ENCODE measurements at regions not wholly inside any gene's neighbourhood (a gene's known extent, or its start where the extent isn't known, plus 50 kb on each side); places are given as distances from the start of the nearest gene placed in this dataset.

- no peak for DNase-seq
- Histone ChIP-seq H3K27ac (ENCODE audit: low read depth in 1 of 2, low read length in 1 of 2) (no peak overlapping the region), H3K4me3 (no peak overlapping the region), H3K9ac (ENCODE audit: insufficient read depth in 1 of 2, low read length in 2 of 2) (no peak overlapping the region), H3K4me1 (ENCODE audit: control insufficient read depth in 5 of 5, insufficient read depth in 5 of 5, low read length in 5 of 5) (no peaks in the 10 kb centered on the region), H3K27me3 (ENCODE audit: control insufficient read depth in 3 of 3, insufficient read depth in 3 of 3, low read length in 2 of 3) (no peaks in the 10 kb centered on the region), H3K36me3 (ENCODE audit: control insufficient read depth in 4 of 4, insufficient read depth in 4 of 4, low read length in 4 of 4) (no peaks in the 10 kb centered on the region), H3K9me3 (ENCODE audit: control insufficient read depth in 4 of 4, insufficient read depth in 3 of 4, low read length in 3 of 4) (peaks cover 0 to 2% (median under 1%) of the 10 kb centered on the region in 4 donors)
- WGBS, 2 donors = 92 to 94% methylated on average over 4 of the region's 4 CpGs
- no peak for TF ChIP-seq CTCF (IDR thresholded peaks at IDR 0.05; ENCODE audit: control extremely low read depth, extremely low read depth)
- ATAC-seq (ENCODE audit: insufficient read depth, low FRiP score) = no peak
Measured at GRCh38 chr15:61784734-61785133, 275.5 kb downstream of the VPS13C start.

DNA sequence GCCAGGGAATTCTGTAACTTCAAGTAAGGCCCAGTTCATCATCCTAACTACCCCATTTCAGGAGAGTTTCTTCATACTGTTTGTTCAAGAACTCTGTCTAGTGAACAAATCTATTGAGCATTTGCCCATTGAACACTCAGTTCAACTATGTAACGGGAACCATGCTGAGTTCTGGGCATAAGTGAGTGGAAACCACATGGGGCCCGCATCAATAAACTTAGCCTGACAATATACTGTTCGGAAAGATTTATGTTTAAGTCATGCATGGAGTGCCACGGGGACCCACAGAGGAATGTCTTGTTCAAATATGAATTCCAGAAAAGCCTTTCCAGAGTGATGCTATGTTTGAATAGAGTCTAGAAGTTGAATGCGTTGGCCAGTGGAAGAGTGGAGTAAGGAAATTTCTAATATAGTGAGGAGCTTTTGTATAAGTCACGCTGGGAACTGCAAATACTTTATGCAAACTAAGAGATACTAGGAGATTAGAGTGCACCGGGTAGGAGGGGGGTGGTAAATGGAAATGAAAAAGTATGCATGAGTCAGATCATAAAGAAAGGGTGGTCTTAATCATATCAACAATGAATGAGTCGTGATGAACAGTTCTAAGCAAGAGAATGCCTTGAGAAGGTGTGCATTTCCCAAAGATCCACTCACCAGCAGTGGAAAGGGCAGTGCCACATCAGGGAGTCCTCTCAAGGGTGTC, 279.8 kb downstream of the VPS13C start:
- Histone ChIP-seq H3K27me3 (ENCODE audit: control insufficient read depth in 3 of 3, insufficient read depth in 3 of 3, low read length in 2 of 3) (no peaks in the 10 kb centered on the region), H3K9ac (ENCODE audit: insufficient read depth in 1 of 2, low read length in 2 of 2) (no peak overlapping the region), H3K27ac (ENCODE audit: low read depth in 1 of 2, low read length in 1 of 2) (no peak overlapping the region), H3K4me1 (ENCODE audit: control insufficient read depth in 5 of 5, insufficient read depth in 5 of 5, low read length in 5 of 5) (no peaks in the 10 kb centered on the region), H3K36me3 (ENCODE audit: control insufficient read depth in 4 of 4, insufficient read depth in 4 of 4, low read length in 4 of 4) (no peaks in the 10 kb centered on the region), H3K4me3 (no peak overlapping the region), H3K9me3 (ENCODE audit: control insufficient read depth in 4 of 4, insufficient read depth in 3 of 4, low read length in 3 of 4) (no peaks in the 10 kb centered on the region)
- ATAC-seq (ENCODE audit: insufficient read depth, low FRiP score) = no peak
- no peak for TF ChIP-seq CTCF (IDR thresholded peaks at IDR 0.05; ENCODE audit: control extremely low read depth, extremely low read depth)
- WGBS, 2 donors = 71 to 82% methylated on average over 8 of the region's 8 CpGs
- no peak for DNase-seq

GRCh38 chr15:61777689-61778088, 282.6 kb downstream of the VPS13C start:
- WGBS, 2 donors = 57 to 75% methylated on average over 4 of the region's 4 CpGs
- no peaks in the 10 kb centered on the region for H3K4me1 ChIP-seq (ENCODE audit: control insufficient read depth in 5 of 5, insufficient read depth in 5 of 5, low read length in 5 of 5)
- no peak overlapping the region for H3K9ac ChIP-seq (ENCODE audit: insufficient read depth in 1 of 2, low read length in 2 of 2)
- H3K9me3 ChIP-seq (ENCODE audit: control insufficient read depth in 4 of 4, insufficient read depth in 3 of 4, low read length in 3 of 4) = no peaks in the 10 kb centered on the region
- ATAC-seq (ENCODE audit: insufficient read depth, low FRiP score) (no peak), DNase-seq (no peak)
- TF ChIP-seq CTCF (IDR thresholded peaks at IDR 0.05; ENCODE audit: control extremely low read depth, extremely low read depth) = no peak
- no peaks in the 10 kb centered on the region for H3K27me3 ChIP-seq (ENCODE audit: control insufficient read depth in 3 of 3, insufficient read depth in 3 of 3, low read length in 2 of 3)
- H3K36me3 ChIP-seq (ENCODE audit: control insufficient read depth in 4 of 4, insufficient read depth in 4 of 4, low read length in 4 of 4) = no peaks in the 10 kb centered on the region
- no peak overlapping the region for H3K4me3 ChIP-seq
- no peak overlapping the region for H3K27ac ChIP-seq (ENCODE audit: low read depth in 1 of 2, low read length in 1 of 2)

- ATAC-seq (ENCODE audit: insufficient read depth, low FRiP score) = no peak
- no peaks in the 10 kb centered on the region for H3K4me1 ChIP-seq (ENCODE audit: control insufficient read depth in 5 of 5, insufficient read depth in 5 of 5, low read length in 5 of 5)
- no peak for TF ChIP-seq CTCF (IDR thresholded peaks at IDR 0.05; ENCODE audit: control extremely low read depth, extremely low read depth)
- no peaks in the 10 kb centered on the region for H3K9me3 ChIP-seq (ENCODE audit: control insufficient read depth in 4 of 4, insufficient read depth in 3 of 4, low read length in 3 of 4)
- WGBS, 2 donors = 95 to 96% methylated on average over 2 of the region's 2 CpGs
- H3K27ac ChIP-seq (ENCODE audit: low read depth in 1 of 2, low read length in 1 of 2) = no peak overlapping the region
- H3K36me3 ChIP-seq (ENCODE audit: control insufficient read depth in 4 of 4, insufficient read depth in 4 of 4, low read length in 4 of 4) = no peaks in the 10 kb centered on the region
- H3K27me3 ChIP-seq (ENCODE audit: control insufficient read depth in 3 of 3, insufficient read depth in 3 of 3, low read length in 2 of 3) = no peaks in the 10 kb centered on the region
- H3K9ac ChIP-seq (ENCODE audit: insufficient read depth in 1 of 2, low read length in 2 of 2) = no peak overlapping the region
- no peak for DNase-seq
- H3K4me3 ChIP-seq = no peak overlapping the region
Measured at GRCh38 chr15:61769557-61769956, 290.7 kb downstream of the VPS13C start.

Data from lung (tissue), 11 donors.